ENCODE measurements at regions not wholly inside any gene's neighbourhood (a gene's known extent, or its start where the extent isn't known, plus 50 kb on each side); places are given as distances from the start of the nearest gene placed in this dataset.
A peak's percentile ranks its signal among the peaks of the same experiment; 100 is the strongest.

GRCh38 chr20:11234608-11235007 is 560.8 kb upstream of the JAG1 start:
- Histone ChIP-seq H4K20me1 (ENCODE audit: control insufficient read depth, insufficient read depth) (no peaks in the 10 kb centered on the region), H3K4me2 (ENCODE audit: control insufficient read depth, insufficient read depth) (peak overlapping the region; percentile 40), H3K4me3 (no peak overlapping the region), H3K4me1 (ENCODE audit: control insufficient read depth, insufficient read depth, low read length) (peaks cover 15% of the 10 kb centered on the region), H3K27me3 (replicated peaks in 1 of 2; ENCODE audit: control insufficient read depth in 2 of 2, insufficient read depth in 2 of 2, low read length in 1 of 2) (no peaks in the 10 kb centered on the region), H3K79me2 (ENCODE audit: control insufficient read depth, insufficient read depth, low read length) (no peaks in the 10 kb centered on the region), H3K36me3 (ENCODE audit: control insufficient read depth in 2 of 2, insufficient read depth in 2 of 2, low read length in 1 of 2) (no peaks in the 10 kb centered on the region), H2AFZ (ENCODE audit: control insufficient read depth, low read depth, low read length) (no peak overlapping the region), H3K9me3 (replicated peaks; ENCODE audit: control insufficient read depth, insufficient read depth, low read length) (no peaks in the 10 kb centered on the region), H3K27ac (ENCODE audit: control insufficient read depth, insufficient read depth) (no peak overlapping the region), H3K9ac (ENCODE audit: control insufficient read depth, insufficient read depth, low read length) (no peak overlapping the region)
- peak; percentile 57 for FAIRE-seq
- peak; percentile 74 for ATAC-seq
- SMC1A ChIA-PET (ENCODE audit: uncharacterized antibody, unreplicated experiment) = interaction anchor here (1.2 to 2.4 kb wide), 10 partner anchors 12 to 128 kb away, joined by 3 to 12 read pairs (median 5); no protein-coding TSS in a partner anchor
- no TSS peak for BruUV-seq (replicated peaks)
- intact Hi-C loops (cut with micrococcal nuclease; ENCODE audit: unreplicated experiment) = no loop called here
- 0% methylated on average over 1 of the region's 1 CpG for WGBS (ENCODE audit: insufficient coverage, insufficient replicate concordance, low lambda C conversion rate, missing lambda C conversion rate)
- CTCF ChIA-PET = interaction anchor here (0.7 to 1.4 kb wide), 3 partner anchors 30 to 682 kb away, joined by 3 to 5 read pairs (median 4); no protein-coding TSS in a partner anchor
- RAD21 ChIA-PET (ENCODE audit: unreplicated experiment) = interaction anchor here (1.0 to 2.8 kb wide), 4 partner anchors 12 to 32 kb away, joined by 3 to 13 read pairs (median 4); no protein-coding TSS in a partner anchor
- DNase-seq (ENCODE audit: low read depth, low spot score) = peak; percentile 34
- in situ Hi-C loops (cut with MboI) = no loop called here
- POLR2A ChIA-PET = no interaction called here
- TF ChIP-seq GABPA (IDR thresholded peaks at IDR 0.05; ENCODE audit: low read depth) (no peak), ATF2 (IDR thresholded peaks at IDR 0.05; ENCODE audit: low read length) (no peak), NR2C1 (IDR thresholded peaks at IDR 0.05) (no peak), KLF5 (IDR thresholded peaks at IDR 0.05; ENCODE audit: partially characterized antibody) (no peak), HDAC2 (IDR thresholded peaks at IDR 0.05) (no peak), MTA2 (IDR thresholded peaks at IDR 0.05; ENCODE audit: low read depth) (peak; percentile 72; the same call in 1 of the 2 replicates), BCLAF1 (IDR thresholded peaks at IDR 0.05) (no peak), YBX1 (IDR thresholded peaks at IDR 0.05) (no peak), POLR2AphosphoS2 (IDR thresholded peaks at IDR 0.05; ENCODE audit: low read depth, low read length) (no peak), RCOR1 (conservative IDR thresholded peaks at IDR 0.05; ENCODE audit: low read depth, low read length) (no peak), RB1 (IDR thresholded peaks at IDR 0.05; ENCODE audit: borderline replicate concordance) (no peak), NR2C2 (IDR thresholded peaks at IDR 0.05; ENCODE audit: borderline replicate concordance, control insufficient read depth, insufficient read length, low read depth) (no peak), IKZF2 (IDR thresholded peaks at IDR 0.05) (peak; percentile 35 to 42; a peak in 1 of 4 replicates), JUND (IDR thresholded peaks at IDR 0.05; ENCODE audit: low read depth, low read length) (no peak), MYB (IDR thresholded peaks at IDR 0.05; ENCODE audit: borderline replicate concordance, low read depth, low read length) (no peak), EP300 (IDR thresholded peaks at IDR 0.05; ENCODE audit: borderline replicate concordance in 1 of 2, control insufficient read depth in 1 of 2, low read depth in 2 of 2, low read length in 2 of 2) (0 out of 4 replicates have a peak, but pooled peaks of 1 of the 2 experiments have one; percentile 36), KDM1A (IDR thresholded peaks at IDR 0.05; ENCODE audit: borderline replicate concordance) (no peak)
- TF ChIP-seq, protein P1, sequence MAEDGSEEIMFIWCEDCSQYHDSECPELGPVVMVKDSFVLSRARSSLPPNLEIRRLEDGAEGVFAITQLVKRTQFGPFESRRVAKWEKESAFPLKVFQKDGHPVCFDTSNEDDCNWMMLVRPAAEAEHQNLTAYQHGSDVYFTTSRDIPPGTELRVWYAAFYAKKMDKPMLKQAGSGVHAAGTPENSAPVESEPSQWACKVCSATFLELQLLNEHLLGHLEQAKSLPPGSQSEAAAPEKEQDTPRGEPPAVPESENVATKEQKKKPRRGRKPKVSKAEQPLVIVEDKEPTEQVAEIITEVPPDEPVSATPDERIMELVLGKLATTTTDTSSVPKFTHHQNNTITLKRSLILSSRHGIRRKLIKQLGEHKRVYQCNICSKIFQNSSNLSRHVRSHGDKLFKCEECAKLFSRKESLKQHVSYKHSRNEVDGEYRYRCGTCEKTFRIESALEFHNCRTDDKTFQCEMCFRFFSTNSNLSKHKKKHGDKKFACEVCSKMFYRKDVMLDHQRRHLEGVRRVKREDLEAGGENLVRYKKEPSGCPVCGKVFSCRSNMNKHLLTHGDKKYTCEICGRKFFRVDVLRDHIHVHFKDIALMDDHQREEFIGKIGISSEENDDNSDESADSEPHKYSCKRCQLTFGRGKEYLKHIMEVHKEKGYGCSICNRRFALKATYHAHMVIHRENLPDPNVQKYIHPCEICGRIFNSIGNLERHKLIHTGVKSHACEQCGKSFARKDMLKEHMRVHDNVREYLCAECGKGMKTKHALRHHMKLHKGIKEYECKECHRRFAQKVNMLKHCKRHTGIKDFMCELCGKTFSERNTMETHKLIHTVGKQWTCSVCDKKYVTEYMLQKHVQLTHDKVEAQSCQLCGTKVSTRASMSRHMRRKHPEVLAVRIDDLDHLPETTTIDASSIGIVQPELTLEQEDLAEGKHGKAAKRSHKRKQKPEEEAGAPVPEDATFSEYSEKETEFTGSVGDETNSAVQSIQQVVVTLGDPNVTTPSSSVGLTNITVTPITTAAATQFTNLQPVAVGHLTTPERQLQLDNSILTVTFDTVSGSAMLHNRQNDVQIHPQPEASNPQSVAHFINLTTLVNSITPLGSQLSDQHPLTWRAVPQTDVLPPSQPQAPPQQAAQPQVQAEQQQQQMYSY (CRISPR knock-in tag; IDR thresholded peaks at IDR 0.05) = no peak

Data from GM12878 (cell line).